Mesendoderm (in vitro differentiated cells): ENCODE measurements at regions not wholly inside any gene's neighbourhood (a gene's known extent, or its start where the extent isn't known, plus 50 kb on each side); places are given as distances from the start of the nearest gene placed in this dataset.
"Not testable (repeated sequence)": the region's sequence is repeated elsewhere in the genome, so short reads cannot be mapped to it uniquely, and the experiment has no call there.

Experiments used
- DNase-seq: peaks from one replicate; pipeline ENCODE4 v3.0.0; 2013
- H2AK5ac ChIP-seq: 2 replicates; pipeline ENCODE4 v1.6.1; 2013; ENCODE audit warnings: low read length, inconsistent platforms
- H2BK120ac ChIP-seq: 2 replicates; pipeline ENCODE4 v1.6.1; 2013; ENCODE audit warnings: low read depth, mild to moderate bottlenecking, low read length, moderate library complexity, mixed read lengths
- H2BK15ac ChIP-seq: replicated peaks from 2 replicates; pipeline ENCODE4 v1.6.1; 2013; ENCODE audit warnings: low read depth, mild to moderate bottlenecking, moderate library complexity
- H2BK5ac ChIP-seq: 2 replicates; pipeline ENCODE4 v1.6.1; 2013; ENCODE audit warnings: low read length, inconsistent platforms
- H3K18ac ChIP-seq: 2 replicates; pipeline ENCODE4 v1.6.1; 2013; ENCODE audit warnings: mild to moderate bottlenecking, low read length, mixed read lengths
- H3K23ac ChIP-seq: one replicate; pipeline ENCODE4 v1.6.1; 2013; ENCODE audit warnings: low read length
- H3K27ac ChIP-seq: 2 replicates; pipeline ENCODE4 v1.5.1; 2013; ENCODE audit warnings: low read depth, mild to moderate bottlenecking, inconsistent platforms, low read length, moderate library complexity
- H3K27me3 ChIP-seq: 2 replicates; pipeline ENCODE4 v1.6.1; 2013; ENCODE audit warnings: low read length, control low read depth, mild to moderate bottlenecking, inconsistent platforms; ENCODE audit not compliant: insufficient read depth, poor library complexity
- H3K36me3 ChIP-seq: 2 replicates; pipeline ENCODE4 v1.6.1; 2013; ENCODE audit warnings: low read length, inconsistent platforms; ENCODE audit not compliant: control insufficient read depth, insufficient read depth
- H3K4ac ChIP-seq: one replicate; pipeline ENCODE4 v1.6.1; 2013; ENCODE audit warnings: low read depth, mild to moderate bottlenecking, low read length, moderate library complexity
- H3K4me1 ChIP-seq: 2 replicates; pipeline ENCODE4 v1.6.1; 2013; ENCODE audit warnings: low read depth, low read length, inconsistent platforms; ENCODE audit not compliant: control insufficient read depth
- H3K4me2 ChIP-seq: 2 replicates; pipeline ENCODE4 v1.6.1; 2013; ENCODE audit warnings: low read length
- H3K4me3 ChIP-seq: 2 replicates; pipeline ENCODE4 v1.5.1; 2013; ENCODE audit warnings: mild to moderate bottlenecking, low read length
- H3K56ac ChIP-seq: one replicate; pipeline ENCODE4 v1.6.1; 2013; ENCODE audit warnings: low read length
- H3K79me1 ChIP-seq: 2 replicates; pipeline ENCODE4 v1.6.1; 2013; ENCODE audit warnings: low read length, inconsistent platforms
- H3K79me2 ChIP-seq: 2 replicates; pipeline ENCODE4 v1.6.1; 2013; ENCODE audit warnings: mild to moderate bottlenecking, low read length; ENCODE audit not compliant: control insufficient read depth, insufficient read depth
- H3K9ac ChIP-seq: 2 replicates; pipeline ENCODE4 v1.6.1; 2013; ENCODE audit warnings: low read length, inconsistent platforms
- H4K5ac ChIP-seq: one replicate; pipeline ENCODE4 v1.6.1; 2013; ENCODE audit warnings: low read length
- H4K8ac ChIP-seq: one replicate; pipeline ENCODE4 v1.6.1; 2013; ENCODE audit warnings: low read depth, mild to moderate bottlenecking, control low read depth, low read length, moderate library complexity
- WGBS: extraction: QIAGEN DNeasy Blood & Tissue Kit; methylation state at CpG from one replicate; pipeline ENCODE4 v1.1.7; 2013; ENCODE audit warnings: low lambda C conversion rate, missing lambda C conversion rate; ENCODE audit not compliant: insufficient coverage; ENCODE audit errors: extremely low coverage; 5-methylcytosine and 5-hydroxymethylcytosine counted together

DNA sequence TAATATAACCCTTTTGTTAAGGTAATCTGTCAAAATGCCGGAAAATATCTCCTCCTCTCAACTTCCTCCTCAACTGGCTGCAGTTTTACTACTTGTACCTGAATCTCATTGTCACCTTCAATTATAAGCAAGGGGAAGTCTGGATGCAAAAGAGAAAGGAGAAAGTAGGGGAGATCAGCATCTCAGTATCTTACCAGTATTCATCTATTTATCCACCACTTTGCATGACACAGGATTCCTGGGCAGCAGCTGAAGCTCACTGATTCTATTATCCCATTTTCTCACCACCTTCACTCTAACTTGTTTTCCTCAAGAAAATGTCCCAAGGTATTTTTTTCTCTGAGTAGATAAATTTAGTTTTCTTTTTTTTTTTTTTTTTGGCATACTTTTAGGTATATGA is 440.5 kb upstream of the CBLB start:
- H3K4me2 ChIP-seq: no peak overlapping the region
- H3K23ac ChIP-seq: no peak overlapping the region
- no peaks in the 10 kb centered on the region for H3K27me3 ChIP-seq
- no peak overlapping the region for H3K56ac ChIP-seq
- H3K4me1 ChIP-seq: no peaks in the 10 kb centered on the region
- no peak overlapping the region for H3K27ac ChIP-seq
- no peak overlapping the region for H3K4ac ChIP-seq
- no peak overlapping the region for H2BK15ac ChIP-seq
- no peak for DNase-seq
- H2BK120ac ChIP-seq: no peak overlapping the region
- H4K5ac ChIP-seq: no peak overlapping the region
- H2AK5ac ChIP-seq: no peak overlapping the region
- H3K4me3 ChIP-seq: no peak overlapping the region
- H3K9ac ChIP-seq: no peak overlapping the region
- no peak overlapping the region for H4K8ac ChIP-seq
- WGBS: no CpG with 5 or more reads among the region's 1 CpG
- H3K18ac ChIP-seq: no peak overlapping the region
- H3K79me2 ChIP-seq: no peaks in the 10 kb centered on the region
- no peaks in the 10 kb centered on the region for H3K79me1 ChIP-seq
- no peaks in the 10 kb centered on the region for H3K36me3 ChIP-seq
- no peak overlapping the region for H2BK5ac ChIP-seq

DNA sequence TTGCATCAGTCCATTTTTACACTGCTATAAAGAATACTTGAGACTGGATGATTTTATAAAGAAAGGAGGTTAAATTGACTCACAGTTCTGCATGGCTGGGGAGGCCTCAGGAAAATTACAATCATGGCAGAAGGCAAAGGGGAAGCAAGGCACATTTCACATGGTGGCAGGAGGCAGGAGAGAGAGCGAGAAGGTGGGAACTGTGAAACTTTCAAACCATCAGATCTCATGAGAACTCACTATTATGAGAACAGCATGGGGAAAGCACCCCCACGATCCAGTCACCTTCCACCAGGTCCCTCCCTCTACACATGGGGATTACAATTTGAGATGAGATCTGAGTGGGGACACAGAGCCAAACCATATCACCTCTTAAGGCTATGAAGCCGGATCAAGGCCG is 441.0 kb upstream of the CBLB start:
- not testable (repeated sequence) for H3K4me1 ChIP-seq, H3K79me1 ChIP-seq, H3K56ac ChIP-seq, H3K4me3 ChIP-seq, H3K4me2 ChIP-seq, H3K36me3 ChIP-seq, H2BK5ac ChIP-seq, H2BK15ac ChIP-seq, H3K18ac ChIP-seq, H3K23ac ChIP-seq, H2BK120ac ChIP-seq, H2AK5ac ChIP-seq, H3K27ac ChIP-seq, H4K5ac ChIP-seq, H4K8ac ChIP-seq, DNase-seq, H3K79me2 ChIP-seq, H3K4ac ChIP-seq, H3K9ac ChIP-seq, H3K27me3 ChIP-seq
- no CpG with 5 or more reads among the region's 4 CpGs for WGBS

DNA sequence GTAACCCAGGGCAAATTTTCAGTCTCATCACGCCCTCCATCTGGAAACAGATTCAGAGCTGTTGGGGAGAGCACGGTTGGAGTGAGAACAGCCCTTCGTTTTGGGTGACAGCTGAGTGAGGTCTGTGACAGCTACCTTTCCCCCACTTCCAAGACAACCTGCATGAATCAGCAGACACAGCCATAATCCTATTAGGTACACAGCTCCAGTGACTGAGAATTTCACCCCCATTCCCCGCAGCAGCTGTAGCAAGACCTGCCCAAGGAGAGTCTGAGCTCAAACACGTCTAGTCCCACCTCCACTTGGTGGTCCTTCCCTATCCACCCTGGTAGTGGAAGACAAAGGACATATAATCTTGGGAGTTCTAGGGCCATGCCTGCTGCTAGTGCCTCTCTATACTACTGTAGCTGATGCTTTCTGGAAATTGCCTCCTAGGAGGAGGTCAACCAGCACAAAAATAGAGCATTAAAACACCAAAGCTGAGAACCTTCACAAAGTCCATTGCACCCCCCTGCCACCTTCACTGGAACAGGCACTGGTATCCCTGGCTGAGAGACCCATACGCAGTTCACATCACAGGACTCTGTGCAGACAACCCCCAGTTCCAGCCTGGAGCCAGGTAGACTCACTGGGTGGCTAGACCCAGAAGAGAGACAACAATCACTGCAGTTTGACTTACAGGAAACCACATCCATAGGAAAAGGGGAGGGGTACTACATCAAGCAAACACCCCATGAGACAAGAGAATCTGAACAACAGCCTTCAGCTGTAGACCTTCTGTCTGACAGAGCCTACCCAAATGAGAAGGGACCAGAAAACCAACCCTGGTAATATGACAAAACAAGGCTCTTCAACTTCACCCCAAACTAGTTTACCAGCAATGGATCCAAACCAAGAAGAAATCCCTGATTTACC is 448.6 kb upstream of the CBLB start:
- Histone ChIP-seq H3K27ac (no peak overlapping the region), H3K4me2 (no peak overlapping the region), H4K5ac (no peak overlapping the region), H3K79me2 (no peaks in the 10 kb centered on the region), H3K23ac (no peak overlapping the region), H3K18ac (no peak overlapping the region), H3K9ac (no peak overlapping the region), H4K8ac (no peak overlapping the region), H3K36me3 (no peaks in the 10 kb centered on the region), H3K4me3 (no peak overlapping the region), H3K4me1 (no peaks in the 10 kb centered on the region), H3K79me1 (no peaks in the 10 kb centered on the region), H3K56ac (no peak overlapping the region), H2AK5ac (no peak overlapping the region), H2BK15ac (no peak overlapping the region), H3K27me3 (no peaks in the 10 kb centered on the region), H2BK120ac (no peak overlapping the region), H2BK5ac (no peak overlapping the region), H3K4ac (no peak overlapping the region)
- no CpG with 5 or more reads among the region's 6 CpGs for WGBS
- no peak for DNase-seq

DNA sequence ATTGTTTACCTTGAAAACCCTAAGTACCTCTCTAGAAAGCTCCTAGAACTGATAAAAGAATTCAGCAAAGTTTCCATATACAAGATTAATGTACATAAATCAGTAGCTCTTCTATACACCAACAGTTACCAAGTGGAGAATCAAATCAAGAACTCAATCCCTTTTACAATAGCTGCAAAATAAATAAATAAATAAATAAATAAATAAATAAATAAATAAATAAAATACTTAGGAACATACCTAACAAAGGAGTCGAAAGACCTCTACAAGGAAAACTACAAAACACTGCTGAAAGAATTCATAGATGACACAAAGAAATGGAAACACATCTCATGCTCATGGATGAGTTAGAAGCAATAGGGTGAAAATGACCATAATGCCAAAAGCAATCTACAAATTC is 452.6 kb upstream of the CBLB start:
- not testable (repeated sequence) for H2BK15ac ChIP-seq, H3K9ac ChIP-seq, H3K27ac ChIP-seq, H2AK5ac ChIP-seq, H4K5ac ChIP-seq, H3K36me3 ChIP-seq, H3K4ac ChIP-seq, H2BK5ac ChIP-seq, H3K18ac ChIP-seq, H3K4me3 ChIP-seq, H3K27me3 ChIP-seq, H3K4me1 ChIP-seq, H3K23ac ChIP-seq, H3K79me2 ChIP-seq, H3K4me2 ChIP-seq, H3K56ac ChIP-seq, H4K8ac ChIP-seq, DNase-seq, H3K79me1 ChIP-seq, H2BK120ac ChIP-seq
- WGBS: no CpG with 5 or more reads among the region's 1 CpG

DNA sequence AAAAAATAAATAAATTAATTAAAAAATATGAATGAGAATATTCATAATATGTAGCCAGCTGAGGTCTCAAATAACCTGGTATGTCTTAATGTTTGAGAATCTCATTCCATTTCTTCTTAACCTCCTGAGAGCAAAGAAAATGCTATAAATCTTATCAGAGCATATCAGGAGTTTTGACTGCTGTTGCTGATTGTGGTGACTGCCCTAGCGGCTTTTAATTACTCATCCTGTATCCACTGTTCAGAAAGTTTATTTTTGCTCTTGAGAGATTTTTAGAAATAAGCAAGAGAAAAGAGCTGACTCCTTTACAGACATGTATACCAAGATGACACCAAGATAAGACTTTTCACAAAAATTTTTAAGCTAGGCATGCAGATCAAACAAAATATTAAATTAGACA is 454.8 kb upstream of the CBLB start:
- Histone ChIP-seq H3K23ac (no peak overlapping the region), H3K27me3 (no peaks in the 10 kb centered on the region)

More for the DNA sequence above, 454.8 kb upstream of the CBLB start:
- Histone ChIP-seq H3K27ac (no peak overlapping the region), H3K4ac (no peak overlapping the region), H3K4me3 (no peak overlapping the region), H2AK5ac (no peak overlapping the region), H2BK5ac (no peak overlapping the region), H3K56ac (no peak overlapping the region), H2BK15ac (no peak overlapping the region), H4K8ac (no peak overlapping the region), H3K79me1 (no peaks in the 10 kb centered on the region), H3K18ac (no peak overlapping the region), H4K5ac (no peak overlapping the region), H3K4me2 (no peak overlapping the region), H2BK120ac (no peak overlapping the region), H3K36me3 (no peaks in the 10 kb centered on the region), H3K4me1 (no peaks in the 10 kb centered on the region), H3K79me2 (no peaks in the 10 kb centered on the region), H3K9ac (no peak overlapping the region)
- no CpG with 5 or more reads among the region's 1 CpG for WGBS
- no peak for DNase-seq
